Superior temporal gyrus (tissue), 1 donor: ENCODE measurements at regions not wholly inside any gene's neighbourhood (a gene's known extent, or its start where the extent isn't known, plus 50 kb on each side); places are given as distances from the start of the nearest gene placed in this dataset.
"Not testable (repeated sequence)": the region's sequence is repeated elsewhere in the genome, so short reads cannot be mapped to it uniquely, and the experiment has no call there.

ENCODE experiments used
- DNase-seq: peaks from one replicate; pipeline ENCODE4 v3.0.0-alpha.2; 2016; ENCODE audit errors: extremely low spot score

GRCh38 chr6:6412700-6413099 is 92.2 kb upstream of the F13A1 start:
- no peak for DNase-seq

GRCh38 chr6:6414931-6415330 is 94.5 kb upstream of the F13A1 start:
- no peak for DNase-seq

GRCh38 chr6:6417475-6417874 is 97.0 kb upstream of the F13A1 start:
- DNase-seq = no peak

- DNase-seq = no peak
These were observed 98.0 kb upstream of the F13A1 start for GRCh38 chr6:6418421-6418820.

GRCh38 chr6:6420107-6420506 is 99.6 kb upstream of the F13A1 start:
- no peak for DNase-seq

- DNase-seq = no peak
These were observed 113.7 kb upstream of the F13A1 start for GRCh38 chr6:6434151-6434550.

GRCh38 chr6:6434723-6435122 is 114.3 kb upstream of the F13A1 start:
- no peak for DNase-seq

- DNase-seq = no peak
These were observed 115.9 kb upstream of the F13A1 start for GRCh38 chr6:6436366-6436765.

GRCh38 chr6:6436946-6437345 is 116.5 kb upstream of the F13A1 start:
- DNase-seq = no peak

GRCh38 chr6:6438286-6438685 is 117.8 kb upstream of the F13A1 start:
- DNase-seq = peak; percentile 34

- no peak for DNase-seq
These were observed 119.3 kb upstream of the F13A1 start for GRCh38 chr6:6439778-6440177.

GRCh38 chr6:6452002-6452401 is 131.5 kb upstream of the F13A1 start:
- DNase-seq = no peak

- DNase-seq = no peak
These were observed 132.7 kb upstream of the F13A1 start for GRCh38 chr6:6453186-6453585.

- no peak for DNase-seq
These were observed 133.2 kb upstream of the LY86 start for GRCh38 chr6:6455272-6455671.

- DNase-seq = no peak
These were observed 130.3 kb upstream of the LY86 start for GRCh38 chr6:6458172-6458571.

GRCh38 chr6:6459963-6460362 is 128.6 kb upstream of the LY86 start:
- DNase-seq = not testable (repeated sequence)

- DNase-seq = no peak
These were observed 128.1 kb upstream of the LY86 start for GRCh38 chr6:6460416-6460815.

GRCh38 chr6:6461138-6461537 is 127.4 kb upstream of the LY86 start:
- DNase-seq = no peak

GRCh38 chr6:6466967-6467761 is 121.4 kb upstream of the LY86 start:
- no peak for DNase-seq

- DNase-seq = no peak
These were observed 119.4 kb upstream of the LY86 start for GRCh38 chr6:6469074-6469473.

GRCh38 chr6:6470123-6470522 is 118.4 kb upstream of the LY86 start:
- no peak for DNase-seq

- DNase-seq = no peak
These were observed 117.2 kb upstream of the LY86 start for GRCh38 chr6:6471276-6471675.

GRCh38 chr6:6474170-6474920 is 114.2 kb upstream of the LY86 start:
- no peak for DNase-seq
